ENCODE measurements at regions not wholly inside any gene's neighbourhood (a gene's known extent, or its start where the extent isn't known, plus 50 kb on each side); places are given as distances from the start of the nearest gene placed in this dataset.

GRCh38 chr1:181335631-181336030 is 147.7 kb upstream of the CACNA1E start:
- Histone ChIP-seq H2BK5ac (ENCODE audit: low read depth, low read length, poor library complexity) (no peak overlapping the region), H2BK12ac (ENCODE audit: low read length) (no peak overlapping the region), H3K18ac (ENCODE audit: low read length) (no peak overlapping the region), H3K23ac (ENCODE audit: low read length) (no peak overlapping the region), H3K79me2 (ENCODE audit: control insufficient read depth, insufficient read depth, low read length, poor library complexity) (no peaks in the 10 kb centered on the region), H3K4me1 (ENCODE audit: control insufficient read depth in 1 of 2, insufficient read depth in 2 of 2, low read length in 2 of 2) (no peaks in the 10 kb centered on the region), H3K36me3 (ENCODE audit: control insufficient read depth in 1 of 2, insufficient read depth in 2 of 2, low read length in 2 of 2) (no peaks in the 10 kb centered on the region), H3K9me3 (ENCODE audit: insufficient read depth, low read depth, low read length) (no peaks in the 10 kb centered on the region), H3K9ac (ENCODE audit: low read length) (no peak overlapping the region), H3K79me1 (ENCODE audit: low read length) (no peaks in the 10 kb centered on the region), H3K4me3 (ENCODE audit: low read depth, low read length) (no peak overlapping the region), H3K4me2 (ENCODE audit: low read length) (no peak overlapping the region), H4K8ac (ENCODE audit: low read depth, low read length) (no peak overlapping the region), H3K4ac (ENCODE audit: low read depth, low read length) (no peak overlapping the region), H3K27me3 (ENCODE audit: insufficient read depth, low read length) (no peaks in the 10 kb centered on the region), H2AK5ac (ENCODE audit: low read length) (no peak overlapping the region), H3K14ac (ENCODE audit: low read length) (no peak overlapping the region), H3K27ac (ENCODE audit: low read depth, low read length) (no peak overlapping the region), H2BK120ac (ENCODE audit: insufficient read depth, low read length, poor library complexity) (no peak overlapping the region), H4K12ac (ENCODE audit: low read depth, low read length) (no peak overlapping the region), H4K91ac (ENCODE audit: low read depth, low read length) (no peak overlapping the region), H2AFZ (ENCODE audit: insufficient read depth, low read length, poor library complexity) (no peak overlapping the region)
- DNase-seq, result no peak
- no CpG with 5 or more reads among the region's 3 CpGs for WGBS (ENCODE audit: extremely low coverage, insufficient coverage, insufficient read length)

- no peak overlapping the region for H4K12ac ChIP-seq (ENCODE audit: low read depth, low read length)
- H3K4me2 ChIP-seq (ENCODE audit: low read length), result no peak overlapping the region
- H2BK5ac ChIP-seq (ENCODE audit: low read depth, low read length, poor library complexity), result no peak overlapping the region
- no peak overlapping the region for H3K14ac ChIP-seq (ENCODE audit: low read length)
- no peaks in the 10 kb centered on the region for H3K79me1 ChIP-seq (ENCODE audit: low read length)
- H3K4me1 ChIP-seq (ENCODE audit: control insufficient read depth in 1 of 2, insufficient read depth in 2 of 2, low read length in 2 of 2), result no peaks in the 10 kb centered on the region
- no peaks in the 10 kb centered on the region for H3K36me3 ChIP-seq (ENCODE audit: control insufficient read depth in 1 of 2, insufficient read depth in 2 of 2, low read length in 2 of 2)
- H3K27ac ChIP-seq (ENCODE audit: low read depth, low read length), result no peak overlapping the region
- H4K8ac ChIP-seq (ENCODE audit: low read depth, low read length), result no peak overlapping the region
- no peak for DNase-seq
- no peaks in the 10 kb centered on the region for H3K27me3 ChIP-seq (ENCODE audit: insufficient read depth, low read length)
- H2BK12ac ChIP-seq (ENCODE audit: low read length), result no peak overlapping the region
- no peak overlapping the region for H3K9ac ChIP-seq (ENCODE audit: low read length)
- no peak overlapping the region for H3K4me3 ChIP-seq (ENCODE audit: low read depth, low read length)
- no peak overlapping the region for H2AFZ ChIP-seq (ENCODE audit: insufficient read depth, low read length, poor library complexity)
- no CpG with 5 or more reads among the region's 6 CpGs for WGBS (ENCODE audit: extremely low coverage, insufficient coverage, insufficient read length)
- no peaks in the 10 kb centered on the region for H3K79me2 ChIP-seq (ENCODE audit: control insufficient read depth, insufficient read depth, low read length, poor library complexity)
- no peak overlapping the region for H2AK5ac ChIP-seq (ENCODE audit: low read length)
- H2BK120ac ChIP-seq (ENCODE audit: insufficient read depth, low read length, poor library complexity), result no peak overlapping the region
- no peak overlapping the region for H3K18ac ChIP-seq (ENCODE audit: low read length)
- H3K9me3 ChIP-seq (ENCODE audit: insufficient read depth, low read depth, low read length), result peaks cover 1% of the 10 kb centered on the region
- H3K4ac ChIP-seq (ENCODE audit: low read depth, low read length), result no peak overlapping the region
- H3K23ac ChIP-seq (ENCODE audit: low read length), result no peak overlapping the region
- no peak overlapping the region for H4K91ac ChIP-seq (ENCODE audit: low read depth, low read length)
Measured at GRCh38 chr1:181341026-181341632, 142.2 kb upstream of the CACNA1E start.

GRCh38 chr1:181344091-181344490 is 139.2 kb upstream of the CACNA1E start:
- Histone ChIP-seq H3K9ac (ENCODE audit: low read length) (no peak overlapping the region), H3K18ac (ENCODE audit: low read length) (no peak overlapping the region), H2AK5ac (ENCODE audit: low read length) (no peak overlapping the region), H2AFZ (ENCODE audit: insufficient read depth, low read length, poor library complexity) (no peak overlapping the region), H4K12ac (ENCODE audit: low read depth, low read length) (no peak overlapping the region), H3K4me1 (ENCODE audit: control insufficient read depth in 1 of 2, insufficient read depth in 2 of 2, low read length in 2 of 2) (no peaks in the 10 kb centered on the region), H3K79me2 (ENCODE audit: control insufficient read depth, insufficient read depth, low read length, poor library complexity) (no peaks in the 10 kb centered on the region), H3K79me1 (ENCODE audit: low read length) (no peaks in the 10 kb centered on the region), H3K27me3 (ENCODE audit: insufficient read depth, low read length) (no peaks in the 10 kb centered on the region), H3K36me3 (ENCODE audit: control insufficient read depth in 1 of 2, insufficient read depth in 2 of 2, low read length in 2 of 2) (no peaks in the 10 kb centered on the region), H2BK120ac (ENCODE audit: insufficient read depth, low read length, poor library complexity) (no peak overlapping the region), H4K91ac (ENCODE audit: low read depth, low read length) (no peak overlapping the region), H3K4ac (ENCODE audit: low read depth, low read length) (no peak overlapping the region), H3K4me2 (ENCODE audit: low read length) (no peak overlapping the region), H3K27ac (ENCODE audit: low read depth, low read length) (no peak overlapping the region), H2BK5ac (ENCODE audit: low read depth, low read length, poor library complexity) (no peak overlapping the region), H3K9me3 (ENCODE audit: insufficient read depth, low read depth, low read length) (peaks cover 3% of the 10 kb centered on the region), H3K14ac (ENCODE audit: low read length) (no peak overlapping the region), H3K23ac (ENCODE audit: low read length) (no peak overlapping the region), H4K8ac (ENCODE audit: low read depth, low read length) (no peak overlapping the region), H3K4me3 (ENCODE audit: low read depth, low read length) (no peak overlapping the region), H2BK12ac (ENCODE audit: low read length) (no peak overlapping the region)
- no peak for DNase-seq
- WGBS (ENCODE audit: extremely low coverage, insufficient coverage, insufficient read length), result no CpG with 5 or more reads among the region's 3 CpGs

- H2BK5ac ChIP-seq (ENCODE audit: low read depth, low read length, poor library complexity), result no peak overlapping the region
Measured at GRCh38 chr1:181345146-181345545, 138.2 kb upstream of the CACNA1E start.

More at GRCh38 chr1:181345146-181345545, 138.2 kb upstream of the CACNA1E start:
- no peak overlapping the region for H3K23ac ChIP-seq (ENCODE audit: low read length)
- no peak overlapping the region for H4K91ac ChIP-seq (ENCODE audit: low read depth, low read length)
- H3K36me3 ChIP-seq (ENCODE audit: control insufficient read depth in 1 of 2, insufficient read depth in 2 of 2, low read length in 2 of 2), result no peaks in the 10 kb centered on the region
- H3K79me2 ChIP-seq (ENCODE audit: control insufficient read depth, insufficient read depth, low read length, poor library complexity), result no peaks in the 10 kb centered on the region
- no peak overlapping the region for H3K18ac ChIP-seq (ENCODE audit: low read length)
- no peak overlapping the region for H3K4ac ChIP-seq (ENCODE audit: low read depth, low read length)
- H3K4me1 ChIP-seq (ENCODE audit: control insufficient read depth in 1 of 2, insufficient read depth in 2 of 2, low read length in 2 of 2), result no peaks in the 10 kb centered on the region
- H3K79me1 ChIP-seq (ENCODE audit: low read length), result no peaks in the 10 kb centered on the region
- DNase-seq, result no peak
- H2AK5ac ChIP-seq (ENCODE audit: low read length), result no peak overlapping the region
- no peak overlapping the region for H3K4me2 ChIP-seq (ENCODE audit: low read length)
- H2BK120ac ChIP-seq (ENCODE audit: insufficient read depth, low read length, poor library complexity), result no peak overlapping the region
- no peak overlapping the region for H2AFZ ChIP-seq (ENCODE audit: insufficient read depth, low read length, poor library complexity)
- H3K27me3 ChIP-seq (ENCODE audit: insufficient read depth, low read length), result no peaks in the 10 kb centered on the region
- no CpG with 5 or more reads among the region's 6 CpGs for WGBS (ENCODE audit: extremely low coverage, insufficient coverage, insufficient read length)
- peaks cover 3% of the 10 kb centered on the region for H3K9me3 ChIP-seq (ENCODE audit: insufficient read depth, low read depth, low read length)
- H4K12ac ChIP-seq (ENCODE audit: low read depth, low read length), result no peak overlapping the region
- no peak overlapping the region for H3K9ac ChIP-seq (ENCODE audit: low read length)
- no peak overlapping the region for H3K27ac ChIP-seq (ENCODE audit: low read depth, low read length)
- no peak overlapping the region for H3K4me3 ChIP-seq (ENCODE audit: low read depth, low read length)
- H3K14ac ChIP-seq (ENCODE audit: low read length), result no peak overlapping the region
- H4K8ac ChIP-seq (ENCODE audit: low read depth, low read length), result no peak overlapping the region
- H2BK12ac ChIP-seq (ENCODE audit: low read length), result no peak overlapping the region

Data from trophoblast cell (in vitro differentiated cells and primary cell).